Endothelial cell of umbilical vein (primary cell): ENCODE measurements at regions not wholly inside any gene's neighbourhood (a gene's known extent, or its start where the extent isn't known, plus 50 kb on each side); places are given as distances from the start of the nearest gene placed in this dataset.

ENCODE experiments used
- BruUV-seq: library from RNA; stranded (reverse); fragments of 400-500 nt; replicated peaks from 2 replicates; lab custom pipeline; 2021; lab: Mats Ljungman, UMichigan
- CTCF ChIA-PET: fragments of 300-600, 350-600 bp; sonication (Branson Sonifier 250); formaldehyde crosslinking; loops from one replicate; lab custom pipeline; 2021; ENCODE audit warnings: antibody characterized with exemption, inconsistent platforms; lab: Charles Lee
- POLR2A ChIA-PET: fragments of 300-600, 350-600 bp; sonication (Branson Sonifier 250); formaldehyde crosslinking; loops from one replicate; lab custom pipeline; 2021; ENCODE audit warnings: antibody characterized with exemption, inconsistent platforms; lab: Charles Lee
- DNase-seq: peaks from one replicate; pipeline ENCODE4 v3.0.0-alpha.2; 2011; ENCODE audit warnings: low read depth, low spot score
- FAIRE-seq: peaks from 2 replicates; lab custom pipeline; 2011; peaks lifted over from hg19 to GRCh38; lab: Jason Lieb, UNC
- H2AFZ ChIP-seq: 2 replicates; pipeline ENCODE4 v1.6.0; 2012; ENCODE audit warnings: low read depth, low read length, control low read depth, inconsistent platforms
- H3K27ac ChIP-seq: 2 replicates; pipeline ENCODE4 v1.5.1; 2011; ENCODE audit warnings: low read depth, mild to moderate bottlenecking, control low read depth, low read length, moderate library complexity; ENCODE audit not compliant: insufficient read depth
- H3K27me3 ChIP-seq, 2 experiments: 2 replicates each; pipeline versions ENCODE4 v1.6.0 to v1.6.1; 2011; ENCODE audit warnings: low read length in 2 of 2, mixed read lengths in 1 of 2; ENCODE audit not compliant: control insufficient read depth in 2 of 2, insufficient read depth in 2 of 2
- H3K36me3 ChIP-seq, 2 experiments: 2 replicates in 1 of 2; 3 replicates in 1 of 2; pipeline ENCODE4 v1.5.1; 2011; ENCODE audit warnings: low read length in 2 of 2, mild to moderate bottlenecking in 1 of 2, moderate library complexity in 1 of 2; ENCODE audit not compliant: control insufficient read depth in 2 of 2, insufficient read depth in 2 of 2; ENCODE audit errors: extremely low read depth in 1 of 2
- H3K4me1 ChIP-seq: 3 replicates; pipeline ENCODE4 v1.5.1; 2011; ENCODE audit warnings: mild to moderate bottlenecking, low read length; ENCODE audit not compliant: control insufficient read depth, insufficient read depth; ENCODE audit errors: extremely low read depth
- H3K4me2 ChIP-seq: 2 replicates; pipeline ENCODE4 v1.6.1; 2011; ENCODE audit warnings: low read length, control low read depth, mixed read lengths; ENCODE audit not compliant: insufficient read depth
- H3K4me3 ChIP-seq, 3 experiments: fragments of 200-600 bp in 1 of 3; sonication (generic), shearing (Covaris generic) in 1 of 3; replicated peaks in 1 of 3; 2 replicates each; pipeline ENCODE4 v1.5.1; 2011 to 2016; ENCODE audit warnings: control low read depth in 3 of 3, low read length in 3 of 3, mild to moderate bottlenecking in 2 of 3, inconsistent platforms in 1 of 3, low read depth in 1 of 3, moderate library complexity in 1 of 3; ENCODE audit not compliant: insufficient read depth in 1 of 3
- H3K79me2 ChIP-seq: 2 replicates; pipeline ENCODE4 v1.6.0; 2012; ENCODE audit warnings: low read length, inconsistent platforms; ENCODE audit not compliant: control insufficient read depth, insufficient read depth
- H3K9ac ChIP-seq: replicated peaks from 2 replicates; pipeline ENCODE3; 2011; ENCODE audit warnings: low read length, control low read depth; ENCODE audit not compliant: insufficient read depth; ENCODE audit errors: extremely low read depth
- H3K9me1 ChIP-seq: replicated peaks from 3 replicates; pipeline ENCODE4 v1.6.0; 2011; ENCODE audit warnings: mild to moderate bottlenecking, low read length; ENCODE audit not compliant: control insufficient read depth, insufficient read depth; ENCODE audit errors: extremely low read depth
- H3K9me3 ChIP-seq: replicated peaks from 2 replicates; pipeline ENCODE4 v1.5.1; 2012; ENCODE audit warnings: low read length, inconsistent platforms; ENCODE audit not compliant: control insufficient read depth, insufficient read depth
- H4K20me1 ChIP-seq: replicated peaks from 2 replicates; pipeline ENCODE3; 2011; ENCODE audit warnings: mild to moderate bottlenecking, low read length; ENCODE audit not compliant: control insufficient read depth, insufficient read depth; ENCODE audit errors: extremely low read depth
- EZH2 ChIP-seq: IDR thresholded peaks from 2 replicates; pipeline ENCODE4 v1.6.1; 2012; ENCODE audit warnings: borderline replicate concordance, low read depth, mild to moderate bottlenecking, moderate library complexity, low read length, inconsistent platforms; ENCODE audit not compliant: severe bottlenecking
- FOS ChIP-seq: IDR thresholded peaks from 2 replicates; pipeline ENCODE4 v1.6.1; 2011; ENCODE audit warnings: mild to moderate bottlenecking, low read length, moderate library complexity, borderline replicate concordance; ENCODE audit not compliant: insufficient read depth
- GATA2 ChIP-seq: IDR thresholded peaks from 2 replicates; pipeline ENCODE4 v1.7.0; 2011; ENCODE audit warnings: low read depth, mild to moderate bottlenecking, moderate library complexity, mixed read lengths, low read length; ENCODE audit not compliant: insufficient read length, insufficient read depth
- JUN ChIP-seq: IDR thresholded peaks from 2 replicates; pipeline ENCODE4 v1.6.1; 2011; ENCODE audit warnings: borderline replicate concordance, low read depth; ENCODE audit not compliant: insufficient read length, insufficient read depth
- MYC ChIP-seq: IDR thresholded peaks from one replicate; pipeline ENCODE4 v1.6.1; 2011; ENCODE audit warnings: mild to moderate bottlenecking, low read depth, low read length
- POLR2A ChIP-seq: IDR thresholded peaks from 2 replicates; pipeline ENCODE4 v1.6.1; 2012; ENCODE audit warnings: low read depth, mild to moderate bottlenecking, control low read depth, low read length
- POLR2AphosphoS5 ChIP-seq: IDR thresholded peaks from 2 replicates; pipeline ENCODE4 v1.6.1; 2012; ENCODE audit warnings: low read depth, mild to moderate bottlenecking, control low read depth, low read length, moderate library complexity; ENCODE audit not compliant: insufficient read depth
- dilution Hi-C: fragments of 300-500 bp; cut with MboI; formaldehyde crosslinking; loops from one replicate; pipeline ENCODE4 v1.15.0; 2019; ENCODE audit warnings: low sequenced_read_pairs; ENCODE audit not compliant: extremely low pct_ligation_motif_present
- intact Hi-C: fragments of 100-400 bp; cut with micrococcal nuclease; formaldehyde crosslinking; loops from one replicate; pipeline ENCODE4 v1.10.0; 2022
- TF ChIP-seq, protein P1 (sequence below): IDR thresholded peaks from 2 replicates; pipeline ENCODE4 v1.6.1; 2011; ENCODE audit not compliant: insufficient read depth, insufficient read length
- TF ChIP-seq, protein P2 (sequence below), 2 donors: IDR thresholded peaks; 1 replicate in 1 of 2; 2 replicates in 1 of 2; pipeline ENCODE4 v1.5.1; 2011; ENCODE audit warnings: low read length in 2 of 2, mild to moderate bottlenecking in 2 of 2, moderate library complexity in 2 of 2, control low read depth in 1 of 2, inconsistent platforms in 1 of 2, low read depth in 1 of 2; ENCODE audit not compliant: insufficient read depth in 1 of 2; ENCODE audit errors: extremely low read depth in 1 of 2

GRCh38 chr19:30865511-30865910 lies 483.7 kb downstream of the TSHZ3 start:
- DNase-seq (no peak), FAIRE-seq (no peak)
- Histone ChIP-seq H3K4me2 (no peak overlapping the region), H3K4me3 (no peak overlapping the region), H2AFZ (no peak overlapping the region), H3K9ac (no peak overlapping the region), H4K20me1 (no peaks in the 10 kb centered on the region), H3K27ac (no peak overlapping the region), H3K27me3 (no peaks in the 10 kb centered on the region), H3K79me2 (no peaks in the 10 kb centered on the region), H3K9me1 (no peaks in the 10 kb centered on the region), H3K9me3 (peaks cover 2% of the 10 kb centered on the region), H3K36me3 (no peaks in the 10 kb centered on the region), H3K4me1 (no peaks in the 10 kb centered on the region)
- dilution Hi-C loops (no loop called here), intact Hi-C loops (no loop called here)
- ChIA-PET CTCF (no interaction called here), POLR2A (no interaction called here)
- TF ChIP-seq FOS: no peak
- TF ChIP-seq, protein P1, sequence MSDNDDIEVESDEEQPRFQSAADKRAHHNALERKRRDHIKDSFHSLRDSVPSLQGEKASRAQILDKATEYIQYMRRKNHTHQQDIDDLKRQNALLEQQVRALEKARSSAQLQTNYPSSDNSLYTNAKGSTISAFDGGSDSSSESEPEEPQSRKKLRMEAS: no peak
- TF ChIP-seq JUN: no peak
- no peak for TF ChIP-seq EZH2
- TF ChIP-seq, protein P2, sequence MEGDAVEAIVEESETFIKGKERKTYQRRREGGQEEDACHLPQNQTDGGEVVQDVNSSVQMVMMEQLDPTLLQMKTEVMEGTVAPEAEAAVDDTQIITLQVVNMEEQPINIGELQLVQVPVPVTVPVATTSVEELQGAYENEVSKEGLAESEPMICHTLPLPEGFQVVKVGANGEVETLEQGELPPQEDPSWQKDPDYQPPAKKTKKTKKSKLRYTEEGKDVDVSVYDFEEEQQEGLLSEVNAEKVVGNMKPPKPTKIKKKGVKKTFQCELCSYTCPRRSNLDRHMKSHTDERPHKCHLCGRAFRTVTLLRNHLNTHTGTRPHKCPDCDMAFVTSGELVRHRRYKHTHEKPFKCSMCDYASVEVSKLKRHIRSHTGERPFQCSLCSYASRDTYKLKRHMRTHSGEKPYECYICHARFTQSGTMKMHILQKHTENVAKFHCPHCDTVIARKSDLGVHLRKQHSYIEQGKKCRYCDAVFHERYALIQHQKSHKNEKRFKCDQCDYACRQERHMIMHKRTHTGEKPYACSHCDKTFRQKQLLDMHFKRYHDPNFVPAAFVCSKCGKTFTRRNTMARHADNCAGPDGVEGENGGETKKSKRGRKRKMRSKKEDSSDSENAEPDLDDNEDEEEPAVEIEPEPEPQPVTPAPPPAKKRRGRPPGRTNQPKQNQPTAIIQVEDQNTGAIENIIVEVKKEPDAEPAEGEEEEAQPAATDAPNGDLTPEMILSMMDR (IDR thresholded peaks at IDR 0.05; ENCODE audit: extremely low read depth in 1 of 2, insufficient read depth in 1 of 2, low read depth in 1 of 2, low read length in 2 of 2): no peak
- TF ChIP-seq MYC: no peak
- TF ChIP-seq GATA2: no peak
- no peak for TF ChIP-seq POLR2A
- TF ChIP-seq POLR2AphosphoS5: no peak
- no TSS peak for BruUV-seq
